GM23338 (cell line): ENCODE measurements at regions not wholly inside any gene's neighbourhood (a gene's known extent, or its start where the extent isn't known, plus 50 kb on each side); places are given as distances from the start of the nearest gene placed in this dataset.
A peak's percentile ranks its signal among the peaks of the same experiment; 100 is the strongest.

ENCODE experiments used
- ATAC-seq: fragments of 200-7000 bp; cut with Tn5 transposase; 3 replicates; pipeline ENCODE4 v1.9.1; 2020
- DNase-seq: peaks from one replicate; pipeline ENCODE4 v3.0.0-alpha.2; 2015; ENCODE audit warnings: low spot score
- H2AFZ ChIP-seq: fragments of 200-600 bp; sonication (generic); 2 replicates; pipeline ENCODE4 v1.8.0; 2016; ENCODE audit warnings: antibody characterized with exemption, mild to moderate bottlenecking, moderate library complexity
- H3F3A ChIP-seq: fragments of 200-600 bp; sonication (generic); replicated peaks from 2 replicates; pipeline ENCODE4 v1.8.0; 2017; ENCODE audit warnings: antibody characterized with exemption, mixed run types, low read depth
- H3K27ac ChIP-seq: fragments of 200-600 bp; sonication (generic); 2 replicates; pipeline ENCODE4 v1.6.1; 2016; ENCODE audit warnings: low read depth
- H3K27me3 ChIP-seq: fragments of 200-600 bp; sonication (generic); 2 replicates; pipeline ENCODE4 v1.8.0; 2016; ENCODE audit warnings: mild to moderate bottlenecking, mixed run types, moderate library complexity; ENCODE audit not compliant: insufficient read depth
- H3K36me3 ChIP-seq: fragments of 200-600 bp; sonication (generic); 2 replicates; pipeline ENCODE4 v1.8.0; 2016; ENCODE audit warnings: mild to moderate bottlenecking; ENCODE audit not compliant: insufficient read depth
- H3K4me1 ChIP-seq: fragments of 200-600 bp; sonication (generic); 2 replicates; pipeline ENCODE4 v1.8.0; 2016; ENCODE audit warnings: mild to moderate bottlenecking, moderate library complexity; ENCODE audit not compliant: insufficient read depth
- H3K4me2 ChIP-seq: fragments of 200-600 bp; sonication (generic); 2 replicates; pipeline ENCODE4 v1.7.1; 2017; ENCODE audit warnings: mixed run types
- H3K4me3 ChIP-seq: fragments of 200-600 bp; sonication (generic); 2 replicates; pipeline ENCODE4 v1.6.1; 2016; ENCODE audit warnings: mixed run types
- H3K79me2 ChIP-seq: fragments of 200-600 bp; sonication (generic); replicated peaks from 2 replicates; pipeline ENCODE4 v1.8.0; 2017; ENCODE audit warnings: mild to moderate bottlenecking; ENCODE audit not compliant: insufficient read depth
- H3K9me2 ChIP-seq: fragments of 200-600 bp; sonication (generic); 2 replicates; pipeline ENCODE4 v1.8.0; 2017; ENCODE audit not compliant: insufficient read depth
- H4K20me1 ChIP-seq: fragments of 200-600 bp; sonication (generic); replicated peaks from 2 replicates; pipeline ENCODE4 v1.8.0; 2017; ENCODE audit warnings: mild to moderate bottlenecking; ENCODE audit not compliant: insufficient read depth
- H3K27ac Mint-ChIP-seq: 2 replicates; pipeline ENCODE4 v1.8.0; 2020; ENCODE audit warnings: inconsistent platforms, mild to moderate bottlenecking, moderate library complexity, mixed read lengths
- H3K27me3 Mint-ChIP-seq: 3 replicates; pipeline ENCODE4 v1.8.0; 2022; ENCODE audit warnings: low read depth, mild to moderate bottlenecking, moderate library complexity, mixed read lengths, inconsistent platforms; ENCODE audit not compliant: insufficient read depth, poor library complexity
- H3K36me3 Mint-ChIP-seq: 3 replicates; pipeline ENCODE4 v1.8.0; 2021; ENCODE audit warnings: low read depth, mild to moderate bottlenecking, inconsistent platforms, moderate library complexity, mixed read lengths
- H3K4me1 Mint-ChIP-seq: 3 replicates; pipeline ENCODE4 v1.8.0; 2020; ENCODE audit warnings: mild to moderate bottlenecking, inconsistent platforms, mixed read lengths
- H3K4me3 Mint-ChIP-seq: 3 replicates; pipeline ENCODE4 v1.8.0; 2021; ENCODE audit warnings: moderate library complexity, mild to moderate bottlenecking, inconsistent platforms, mixed read lengths
- H3K9me3 Mint-ChIP-seq: 3 replicates; pipeline ENCODE4 v1.8.0; 2020; ENCODE audit warnings: moderate library complexity, mild to moderate bottlenecking, inconsistent platforms, mixed read lengths
- CTCF ChIP-seq, 2 experiments: fragments of 200-600 bp in 1 of 2; sonication (generic) in 1 of 2; conservative IDR thresholded peaks; 2 replicates each; pipeline versions ENCODE4 v1.5.1 to v1.6.1; 2016 to 2017; ENCODE audit warnings: antibody characterized with exemption in 2 of 2, low read depth in 2 of 2, mild to moderate bottlenecking in 2 of 2, moderate library complexity in 1 of 2
- ETS1 ChIP-seq: IDR thresholded peaks from 2 replicates; pipeline ENCODE4 v1.6.1; 2016; ENCODE audit warnings: antibody characterized with exemption
- EZH2phosphoT487 ChIP-seq: fragments of 200-600 bp; sonication (generic); IDR thresholded peaks from one replicate; pipeline ENCODE4 v1.8.1; 2018; ENCODE audit warnings: antibody characterized with exemption; ENCODE audit not compliant: unreplicated experiment
- JUNB ChIP-seq: IDR thresholded peaks from one replicate; pipeline ENCODE4 v1.6.1; 2016; ENCODE audit warnings: antibody characterized with exemption; ENCODE audit not compliant: unreplicated experiment
- REST ChIP-seq: IDR thresholded peaks from one replicate; pipeline ENCODE4 v1.6.1; 2018; ENCODE audit warnings: antibody characterized with exemption; ENCODE audit not compliant: unreplicated experiment
- STAT1 ChIP-seq: IDR thresholded peaks from one replicate; pipeline ENCODE4 v1.6.1; 2016; ENCODE audit warnings: antibody characterized with exemption; ENCODE audit not compliant: unreplicated experiment

GRCh38 chr6:30830438-30830837 lies 53.9 kb upstream of the DDR1 start (continued):
- TF ChIP-seq CTCF (conservative IDR thresholded peaks at IDR 0.05; ENCODE audit: low read depth in 2 of 2): no peak
- no peak for TF ChIP-seq EZH2phosphoT487
- no peak for TF ChIP-seq STAT1
- no peak for TF ChIP-seq REST
- no peak for TF ChIP-seq JUNB
- TF ChIP-seq ETS1: no peak

- Mint-ChIP-seq H3K36me3 (no peaks in the 10 kb centered on the region), H3K9me3 (no peaks in the 10 kb centered on the region), H3K27ac (no peak overlapping the region), H3K4me1 (peaks cover 32% of the 10 kb centered on the region), H3K4me3 (no peak overlapping the region), H3K27me3 (peaks cover 15% of the 10 kb centered on the region)
- TF ChIP-seq REST (no peak), CTCF (conservative IDR thresholded peaks at IDR 0.05; ENCODE audit: low read depth in 2 of 2) (peak; percentile 37 to 72)
- Histone ChIP-seq H4K20me1 (no peaks in the 10 kb centered on the region), H3K27ac (peak overlapping the region; percentile 59; the same call in 1 of the 2 replicates), H3K4me1 (peaks cover 16% of the 10 kb centered on the region), H3K27me3 (no peaks in the 10 kb centered on the region), H3F3A (0 out of 2 replicates have a peak, but pooled peaks cover 8% of the 10 kb centered on the region), H3K79me2 (no peaks in the 10 kb centered on the region), H2AFZ (no peak overlapping the region), H3K4me3 (no peak overlapping the region), H3K4me2 (no peak overlapping the region), H3K9me2 (no peaks in the 10 kb centered on the region), H3K36me3 (no peaks in the 10 kb centered on the region)
- DNase-seq (peak; percentile 62), ATAC-seq (peak; percentile 74)
These were observed 54.6 kb upstream of the DDR1 start for GRCh38 chr6:30829639-30830255.
